NT2/D1 (cell line): ENCODE measurements at regions not wholly inside any gene's neighbourhood (a gene's known extent, or its start where the extent isn't known, plus 50 kb on each side); places are given as distances from the start of the nearest gene placed in this dataset.
A peak's percentile ranks its signal among the peaks of the same experiment; 100 is the strongest.

Experiments
- DNase-seq: peaks from one replicate; pipeline ENCODE4 v3.0.0-alpha.2; 2011; ENCODE audit warnings: low read depth, low spot score
- H3K27me3 ChIP-seq: 2 replicates; pipeline ENCODE4 v1.6.0; 2011; ENCODE audit warnings: mild to moderate bottlenecking; ENCODE audit not compliant: insufficient read length, insufficient read depth
- H3K36me3 ChIP-seq: 2 replicates; pipeline ENCODE4 v1.6.1; 2011; ENCODE audit warnings: mild to moderate bottlenecking, low read length, mixed read lengths; ENCODE audit not compliant: insufficient read depth, insufficient read length
- H3K4me1 ChIP-seq: 2 replicates; pipeline ENCODE4 v1.5.1; 2011; ENCODE audit not compliant: insufficient read depth, insufficient read length
- H3K4me3 ChIP-seq: 2 replicates; pipeline ENCODE4 v1.5.1; 2011; ENCODE audit warnings: low read depth; ENCODE audit not compliant: insufficient read length
- H3K9ac ChIP-seq: 2 replicates; pipeline ENCODE4 v1.6.0; 2011; ENCODE audit warnings: low read depth; ENCODE audit not compliant: insufficient read length
- H3K9me3 ChIP-seq: 2 replicates; pipeline ENCODE4 v1.5.1; 2011; ENCODE audit warnings: mild to moderate bottlenecking, low read length; ENCODE audit not compliant: insufficient read depth
- SUZ12 ChIP-seq: IDR thresholded peaks from 2 replicates; pipeline ENCODE4 v1.6.1; 2011; ENCODE audit not compliant: insufficient read length, insufficient read depth; ENCODE audit errors: extremely low read depth
- YY1 ChIP-seq: IDR thresholded peaks from 2 replicates; pipeline ENCODE4 v1.6.1; 2011; ENCODE audit not compliant: insufficient read length, insufficient read depth
- ZNF274 ChIP-seq: IDR thresholded peaks from 2 replicates; pipeline ENCODE4 v1.6.1; 2011; ENCODE audit warnings: mild to moderate bottlenecking, low read depth, low read length

GRCh38 chr5:97525780-97526179 is 342.7 kb upstream of the RIOK2 start:
- no peaks in the 10 kb centered on the region for H3K4me1 ChIP-seq
- no peaks in the 10 kb centered on the region for H3K27me3 ChIP-seq
- no peak for DNase-seq
- no peaks in the 10 kb centered on the region for H3K36me3 ChIP-seq
- no peak overlapping the region for H3K9ac ChIP-seq
- TF ChIP-seq YY1: no peak
- TF ChIP-seq ZNF274: no peak
- no peak for TF ChIP-seq SUZ12
- H3K9me3 ChIP-seq: no peaks in the 10 kb centered on the region
- H3K4me3 ChIP-seq: no peak overlapping the region

GRCh38 chr5:97528941-97529340 is 345.9 kb upstream of the RIOK2 start:
- no peak overlapping the region for H3K9ac ChIP-seq
- H3K27me3 ChIP-seq: no peaks in the 10 kb centered on the region
- no peak for DNase-seq
- no peaks in the 10 kb centered on the region for H3K4me1 ChIP-seq
- no peak for TF ChIP-seq SUZ12
- TF ChIP-seq YY1: no peak
- H3K9me3 ChIP-seq: no peaks in the 10 kb centered on the region
- no peak overlapping the region for H3K4me3 ChIP-seq
- no peaks in the 10 kb centered on the region for H3K36me3 ChIP-seq

GRCh38 chr5:97529354-97529985 is 346.4 kb upstream of the RIOK2 start:
- no peaks in the 10 kb centered on the region for H3K4me1 ChIP-seq
- no peak for DNase-seq
- no peak overlapping the region for H3K4me3 ChIP-seq
- H3K9ac ChIP-seq: no peak overlapping the region
- TF ChIP-seq ZNF274 (no peak), SUZ12 (no peak)
- no peaks in the 10 kb centered on the region for H3K9me3 ChIP-seq
- no peaks in the 10 kb centered on the region for H3K36me3 ChIP-seq
- no peaks in the 10 kb centered on the region for H3K27me3 ChIP-seq

GRCh38 chr5:97531549-97531948 is 348.5 kb upstream of the RIOK2 start:
- TF ChIP-seq ZNF274 (no peak), YY1 (no peak), SUZ12 (no peak)
- Histone ChIP-seq H3K9ac (no peak overlapping the region), H3K4me3 (no peak overlapping the region), H3K4me1 (no peaks in the 10 kb centered on the region), H3K36me3 (no peaks in the 10 kb centered on the region), H3K9me3 (no peaks in the 10 kb centered on the region), H3K27me3 (no peaks in the 10 kb centered on the region)
- DNase-seq: no peak

- H3K27me3 ChIP-seq: no peaks in the 10 kb centered on the region
- no peaks in the 10 kb centered on the region for H3K9me3 ChIP-seq
- H3K4me3 ChIP-seq: no peak overlapping the region
- peak; percentile 16 for DNase-seq
- no peak for TF ChIP-seq YY1
- no peak for TF ChIP-seq SUZ12
- no peak for TF ChIP-seq ZNF274
- H3K4me1 ChIP-seq: no peaks in the 10 kb centered on the region
- H3K36me3 ChIP-seq: no peaks in the 10 kb centered on the region
- H3K9ac ChIP-seq: no peak overlapping the region
Measured at GRCh38 chr5:97534166-97534565, 351.1 kb upstream of the RIOK2 start.

GRCh38 chr5:97536683-97537082 is 353.6 kb upstream of the RIOK2 start:
- Histone ChIP-seq H3K27me3 (no peaks in the 10 kb centered on the region), H3K36me3 (no peaks in the 10 kb centered on the region), H3K4me3 (no peak overlapping the region), H3K4me1 (no peaks in the 10 kb centered on the region), H3K9me3 (no peaks in the 10 kb centered on the region), H3K9ac (no peak overlapping the region)
- DNase-seq: no peak
- no peak for TF ChIP-seq ZNF274
- TF ChIP-seq YY1: no peak
- no peak for TF ChIP-seq SUZ12

- Histone ChIP-seq H3K9me3 (no peaks in the 10 kb centered on the region), H3K4me3 (no peak overlapping the region), H3K27me3 (no peaks in the 10 kb centered on the region), H3K36me3 (no peaks in the 10 kb centered on the region), H3K4me1 (no peaks in the 10 kb centered on the region), H3K9ac (no peak overlapping the region)
- no peak for DNase-seq
- no peak for TF ChIP-seq SUZ12
- TF ChIP-seq ZNF274: no peak
- TF ChIP-seq YY1: no peak
Measured at GRCh38 chr5:97538912-97539311, 355.9 kb upstream of the RIOK2 start.
